ENCODE measurements at regions not wholly inside any gene's neighbourhood (a gene's known extent, or its start where the extent isn't known, plus 50 kb on each side); places are given as distances from the start of the nearest gene placed in this dataset.

DNA sequence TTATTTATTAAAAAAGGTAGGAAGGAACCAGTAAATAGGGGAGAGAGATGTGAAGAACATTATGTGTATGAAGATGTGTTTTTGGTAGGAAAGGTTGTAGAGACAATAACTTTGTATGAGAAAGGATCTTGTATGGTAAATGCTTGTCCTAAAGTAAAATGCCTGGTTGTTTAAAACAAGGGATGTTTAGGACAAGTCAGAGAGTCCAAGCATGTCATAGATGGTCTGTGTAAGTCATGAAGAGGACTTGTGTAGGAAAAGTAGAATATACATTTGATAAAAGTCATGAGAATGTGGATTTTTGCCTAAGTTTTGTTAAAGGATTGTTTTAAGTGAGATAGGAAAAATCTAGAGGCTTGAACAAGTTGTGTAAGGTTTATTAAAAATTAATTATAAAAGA lies 325.1 kb downstream of the CDH26 start:
- no peak for DNase-seq (ENCODE audit: missing footprints)
- intact Hi-C loops (cut with DNase I) = no loop called here
- no peak for ATAC-seq

- ATAC-seq (no peak), DNase-seq (ENCODE audit: missing footprints) (no peak)
- intact Hi-C loops (cut with DNase I) = no loop called here
Measured at GRCh38 chr20:60286764-60287163, 328.5 kb downstream of the CDH26 start.

DNA sequence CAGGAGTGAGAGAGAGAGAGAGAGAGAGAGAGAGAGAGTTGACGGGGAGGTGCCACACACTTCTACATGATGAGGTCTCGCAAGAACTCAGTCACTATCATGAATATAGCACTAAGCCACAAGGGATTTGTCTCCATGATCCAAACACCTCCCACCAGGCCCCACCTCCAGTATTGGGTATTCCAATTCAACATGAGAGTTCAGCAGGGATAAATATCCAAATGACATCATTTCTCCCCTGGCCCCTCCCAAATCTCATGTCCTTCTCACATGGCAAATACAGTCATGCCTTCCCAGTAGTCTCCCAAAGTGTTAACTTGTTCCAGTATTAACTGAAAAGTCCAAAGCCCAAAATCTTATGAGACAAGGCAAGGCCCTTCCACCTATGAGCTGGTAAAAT lies 330.7 kb downstream of the CDH26 start:
- ATAC-seq (no peak), DNase-seq (ENCODE audit: missing footprints) (no peak)
- intact Hi-C loops (cut with DNase I) = no loop called here

GRCh38 chr20:60292001-60292520 lies 333.8 kb downstream of the CDH26 start:
- ATAC-seq = no peak
- no peak for DNase-seq (ENCODE audit: missing footprints)
- intact Hi-C loops (cut with DNase I) = no loop called here

DNA sequence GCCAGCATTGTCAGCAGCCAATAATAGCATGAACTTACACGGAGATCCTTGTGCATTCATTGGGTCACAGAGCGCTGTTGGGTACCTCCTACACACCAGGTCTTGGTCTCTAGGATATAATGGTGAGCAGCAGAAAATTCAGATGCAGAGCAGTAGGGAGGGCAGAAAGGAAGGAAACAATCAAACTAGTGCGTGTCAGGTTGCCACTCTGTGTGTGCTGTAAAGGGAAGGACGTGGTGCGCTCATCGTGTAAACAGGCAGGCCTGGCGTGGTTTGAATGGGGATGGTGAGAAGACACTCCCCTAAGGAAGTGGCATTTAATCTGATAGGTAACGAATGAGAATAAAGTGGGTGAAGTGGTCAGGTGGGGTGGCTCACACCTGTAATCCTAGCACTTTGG lies 336.4 kb downstream of the CDH26 start:
- DNase-seq (ENCODE audit: missing footprints) (no peak), ATAC-seq (no peak)
- intact Hi-C loops (cut with DNase I) = no loop called here

- no peak for DNase-seq (ENCODE audit: missing footprints)
- intact Hi-C loops (cut with DNase I) = no loop called here
- ATAC-seq = no peak
Measured at GRCh38 chr20:60295214-60295613, 337.0 kb downstream of the CDH26 start.

- intact Hi-C loops (cut with DNase I) = no loop called here
- ATAC-seq (no peak), DNase-seq (ENCODE audit: missing footprints) (no peak)
Measured at GRCh38 chr20:60297649-60298048, 339.4 kb downstream of the CDH26 start.

DNA sequence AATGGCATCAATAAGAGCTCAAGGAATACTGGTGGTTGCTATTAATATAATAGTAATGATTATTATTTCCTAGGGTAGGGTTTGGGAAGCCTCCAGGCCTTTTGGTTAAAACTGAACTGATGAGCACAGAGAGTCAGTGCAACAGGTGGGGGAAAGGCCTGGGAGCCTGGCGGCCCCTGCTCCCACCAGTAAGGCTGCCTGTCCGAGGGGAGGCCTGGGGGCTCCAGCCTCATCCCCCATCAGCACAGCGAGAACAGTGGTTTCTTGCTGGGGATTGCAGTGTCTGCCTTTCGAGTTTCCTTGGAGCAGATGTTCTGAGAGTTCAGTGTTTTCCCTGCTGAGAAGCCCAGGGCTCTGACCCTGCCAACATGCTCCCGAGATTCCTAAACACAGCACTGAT lies 340.4 kb downstream of the CDH26 start:
- ATAC-seq (no peak), DNase-seq (ENCODE audit: missing footprints) (no peak)
- intact Hi-C loops (cut with DNase I) = no loop called here

- DNase-seq (ENCODE audit: missing footprints) (no peak), ATAC-seq (no peak)
- intact Hi-C loops (cut with DNase I) = no loop called here
Measured at GRCh38 chr20:60299951-60300350, 341.7 kb downstream of the CDH26 start.

DNA sequence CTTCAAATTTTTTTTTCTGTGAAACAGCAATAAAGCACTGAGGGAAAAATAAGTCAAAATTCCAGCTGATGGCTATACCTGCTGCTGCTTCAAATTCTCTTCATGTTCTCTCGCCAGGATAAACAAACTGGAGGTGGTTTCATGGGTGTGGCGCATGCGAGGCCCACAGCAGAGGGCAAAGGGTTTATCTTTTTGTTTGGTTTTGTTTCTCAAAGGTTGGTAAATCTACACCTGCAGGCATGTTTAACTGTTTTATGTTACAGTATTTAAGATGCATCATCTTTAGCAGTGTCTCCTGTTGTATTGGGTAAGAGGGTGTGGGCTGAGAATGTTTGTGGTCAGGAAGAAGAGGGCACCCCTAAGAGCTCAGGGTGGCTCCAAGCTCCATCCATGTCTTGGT lies 342.2 kb downstream of the CDH26 start:
- intact Hi-C loops (cut with DNase I) = no loop called here
- DNase-seq (ENCODE audit: missing footprints) (no peak), ATAC-seq (no peak)

GRCh38 chr20:60302875-60303274 lies 344.7 kb downstream of the CDH26 start:
- intact Hi-C loops (cut with DNase I) = no loop called here
- ATAC-seq = no peak
- DNase-seq (ENCODE audit: missing footprints) = no peak

DNA sequence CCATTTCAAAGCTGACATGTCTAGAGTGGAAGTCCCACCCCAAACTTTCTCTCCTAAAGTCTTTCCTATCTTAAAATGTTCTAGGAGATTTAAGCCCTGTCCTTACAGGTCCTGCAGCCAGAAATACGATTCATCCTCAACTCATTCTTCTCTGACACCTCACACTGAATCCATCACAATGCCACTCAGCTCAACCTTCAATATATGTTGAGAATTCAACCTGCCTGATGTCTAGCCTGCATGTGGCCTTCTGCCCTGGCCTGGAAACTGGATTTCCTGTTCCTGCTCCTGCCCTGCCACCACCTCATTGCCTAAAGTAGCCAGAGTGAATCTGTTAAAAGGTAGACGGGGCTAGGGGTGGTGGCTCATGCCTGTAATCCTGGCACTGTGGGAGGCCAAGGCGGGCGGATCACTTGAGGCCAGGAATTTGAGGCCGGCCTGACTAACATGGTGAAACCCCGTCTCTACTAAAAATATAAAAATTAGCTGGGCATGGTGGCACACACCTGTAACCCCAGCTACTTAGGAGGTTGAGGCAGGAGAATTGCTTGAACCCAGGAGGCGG lies 345.9 kb downstream of the CDH26 start:
- DNase-seq (ENCODE audit: missing footprints) (no peak), ATAC-seq (no peak)
- intact Hi-C loops (cut with DNase I) = no loop called here

DNA sequence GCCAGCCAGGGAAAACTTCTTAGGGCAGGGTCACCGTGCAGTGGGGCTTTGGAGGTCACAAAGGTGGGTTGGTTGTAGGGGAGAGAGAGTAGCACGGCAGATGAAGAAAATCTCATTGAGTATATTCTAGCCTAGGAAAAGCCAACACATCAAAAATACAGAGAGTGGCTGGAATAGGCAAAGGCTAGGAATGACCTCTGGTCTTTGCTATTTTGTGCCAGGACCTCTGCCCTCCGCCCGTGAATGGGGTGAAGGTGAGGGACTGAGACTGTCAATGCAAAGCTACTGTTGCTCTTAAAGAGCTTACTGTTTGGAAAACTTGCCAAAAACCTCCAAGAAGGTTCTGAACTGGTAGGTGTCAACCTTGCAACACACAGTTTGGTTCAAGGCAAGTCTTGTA lies 346.7 kb downstream of the CDH26 start:
- ATAC-seq (no peak), DNase-seq (ENCODE audit: missing footprints) (no peak)
- intact Hi-C loops (cut with DNase I) = no loop called here

DNA sequence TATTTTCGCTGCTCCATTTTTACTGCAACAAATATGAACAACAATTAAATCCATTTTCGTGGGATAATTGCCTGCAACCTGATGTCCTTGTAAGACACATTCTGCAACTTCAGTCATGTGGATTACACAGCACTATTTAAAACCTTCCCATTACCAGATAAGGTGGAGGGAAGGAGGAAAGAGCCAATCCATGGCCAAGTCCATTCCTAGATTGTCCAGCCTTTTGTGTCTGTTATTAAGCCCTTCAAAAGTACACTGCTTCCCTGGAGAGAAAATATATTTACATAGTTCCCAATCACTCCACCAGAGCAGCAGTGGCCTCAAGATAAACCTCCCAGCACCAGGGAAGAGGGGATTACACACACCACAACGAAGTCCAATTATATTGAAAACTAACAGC lies 347.9 kb downstream of the CDH26 start:
- intact Hi-C loops (cut with DNase I) = no loop called here
- DNase-seq (ENCODE audit: missing footprints) (no peak), ATAC-seq (no peak)

- intact Hi-C loops (cut with DNase I) = no loop called here
- DNase-seq (ENCODE audit: missing footprints) (no peak), ATAC-seq (no peak)
Measured at GRCh38 chr20:60306551-60306950, 348.3 kb downstream of the CDH26 start.

DNA sequence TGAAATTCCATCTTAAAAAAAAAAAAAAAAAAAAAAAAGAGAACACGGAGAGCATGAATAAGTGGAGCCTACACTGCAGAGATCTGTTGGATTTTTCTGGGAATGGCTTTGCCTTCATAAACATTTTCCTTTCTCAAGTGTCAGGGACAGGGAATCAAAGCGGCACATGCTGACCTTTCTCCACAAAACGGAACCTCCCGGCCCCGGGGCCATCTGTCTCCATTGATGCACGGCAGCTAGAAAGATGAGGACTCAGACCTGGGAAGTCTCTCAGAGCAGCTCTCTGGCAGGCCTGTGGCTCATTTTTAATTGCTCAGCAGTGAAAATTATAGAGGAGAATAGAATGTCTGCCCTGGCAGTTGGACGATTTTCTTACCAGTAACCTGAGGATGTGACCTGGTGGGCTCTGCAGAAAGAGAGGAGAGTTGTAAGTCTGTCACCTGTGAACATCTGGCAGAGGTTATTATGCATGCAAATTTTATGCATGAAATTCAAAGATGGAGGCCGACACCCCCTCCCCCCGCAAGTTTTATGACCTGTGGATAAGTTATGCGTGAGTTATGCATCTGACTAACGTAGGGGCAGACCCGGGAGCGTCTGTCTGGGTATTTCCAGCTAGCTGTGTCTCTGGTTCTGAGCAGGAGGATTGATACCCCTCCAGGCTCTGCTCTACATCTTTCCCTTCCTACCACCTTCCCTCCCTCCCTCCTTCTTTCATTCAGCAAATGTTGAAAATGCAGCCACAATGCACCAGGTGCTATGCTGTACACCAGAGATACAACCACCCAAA lies 352.5 kb downstream of the CDH26 start:
- ATAC-seq (no peak), DNase-seq (ENCODE audit: missing footprints) (no peak)
- intact Hi-C loops (cut with DNase I) = no loop called here

DNA sequence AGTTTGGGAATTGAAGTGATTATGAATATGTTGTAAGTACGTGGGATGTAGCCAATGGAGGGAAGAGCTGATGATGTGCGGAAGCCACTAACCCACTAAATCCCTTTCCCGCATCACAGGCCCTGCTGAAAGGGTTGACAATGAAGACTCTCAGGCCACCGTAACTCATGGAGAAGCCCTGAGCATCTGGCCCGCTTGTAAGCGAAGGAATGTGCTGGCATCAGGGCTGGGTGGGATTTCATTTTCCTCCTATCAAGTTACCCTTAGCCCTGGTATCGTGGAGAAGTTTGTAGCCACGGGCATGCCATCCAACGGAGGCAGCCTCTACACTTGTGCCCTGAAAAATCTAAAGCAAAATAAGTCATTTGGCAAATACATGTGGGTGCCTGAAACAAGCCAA lies 355.0 kb downstream of the CDH26 start:
- no peak for ATAC-seq
- DNase-seq (ENCODE audit: missing footprints) = no peak
- intact Hi-C loops (cut with DNase I) = no loop called here

GRCh38 chr20:60313614-60314013 lies 355.4 kb downstream of the CDH26 start:
- intact Hi-C loops (cut with DNase I) = no loop called here
- ATAC-seq (no peak), DNase-seq (ENCODE audit: missing footprints) (no peak)

GRCh38 chr20:60314727-60315126 lies 356.5 kb downstream of the CDH26 start:
- intact Hi-C loops (cut with DNase I) = no loop called here
- DNase-seq (ENCODE audit: missing footprints) (no peak), ATAC-seq (no peak)

DNA sequence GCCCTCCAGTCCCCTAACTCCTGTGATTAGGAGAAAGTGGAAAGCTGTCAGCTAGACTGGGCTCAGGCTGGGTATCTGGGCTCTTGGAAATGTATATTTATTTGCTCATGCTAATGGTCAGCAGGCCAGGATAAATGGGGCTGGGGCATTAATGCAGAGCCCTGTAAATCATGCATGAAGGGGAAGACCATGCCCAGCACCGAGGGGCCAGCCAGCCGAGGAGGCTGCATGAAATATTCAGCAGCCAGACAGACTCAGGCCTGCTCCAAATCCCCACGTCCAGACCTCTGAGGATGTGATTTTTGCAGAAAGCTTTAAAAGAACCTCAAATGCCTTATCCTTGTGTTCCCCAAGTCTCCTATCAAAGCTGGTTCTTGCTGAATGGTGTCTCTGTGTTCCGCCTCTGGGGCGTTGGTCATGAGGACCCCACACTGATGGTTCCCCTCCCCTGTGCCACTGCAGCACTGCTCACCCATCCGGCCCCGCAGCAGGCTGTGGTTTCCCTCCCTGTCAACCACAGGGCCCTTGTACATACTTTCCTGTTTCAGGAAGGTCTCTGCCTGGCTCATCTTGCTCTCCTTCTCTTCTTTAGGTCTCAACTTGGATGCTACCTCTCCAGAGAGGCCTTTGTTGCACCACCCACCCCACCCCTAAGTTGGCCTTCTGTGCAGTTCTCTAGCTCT lies 358.4 kb downstream of the CDH26 start:
- no peak for ATAC-seq
- no peak for DNase-seq (ENCODE audit: missing footprints)
- intact Hi-C loops (cut with DNase I) = no loop called here

Measured in Right ventricle myocardium inferior (tissue), 1 donor.